ENCODE measurements at regions not wholly inside any gene's neighbourhood (a gene's known extent, or its start where the extent isn't known, plus 50 kb on each side); places are given as distances from the start of the nearest gene placed in this dataset.

GRCh38 chr10:91576096-91576545 lies 56.8 kb downstream of the PPP1R3C start:
- DNase-seq = peak; percentile 59

DNA sequence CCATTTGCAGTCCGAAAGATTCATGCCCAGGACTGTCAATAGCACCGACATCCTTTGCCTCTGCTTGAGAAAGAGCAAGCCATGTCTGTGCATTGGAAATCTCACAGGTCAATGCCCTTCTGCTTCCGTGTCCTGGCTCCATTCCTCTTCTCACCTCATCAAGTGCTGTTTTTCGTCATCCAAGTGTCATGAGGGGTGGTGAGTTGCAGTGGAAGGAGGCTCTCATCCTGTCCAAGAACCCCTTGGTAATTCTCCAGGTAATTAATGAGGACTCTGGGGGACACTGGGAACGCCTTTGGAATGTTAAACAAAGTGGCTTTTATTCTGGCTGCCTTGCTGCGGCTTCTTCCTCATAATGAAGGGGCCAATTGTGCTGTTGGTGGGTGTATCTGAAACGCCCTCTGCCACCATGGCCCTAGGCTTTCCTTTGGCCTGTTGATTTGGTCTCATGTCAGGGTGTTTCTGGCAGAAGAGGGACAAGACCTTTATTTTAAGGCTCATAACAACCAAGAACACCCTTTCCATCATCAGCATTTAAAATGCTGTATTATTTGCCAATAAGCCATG lies 57.7 kb downstream of the PPP1R3C start:
- no peak for DNase-seq

DNA sequence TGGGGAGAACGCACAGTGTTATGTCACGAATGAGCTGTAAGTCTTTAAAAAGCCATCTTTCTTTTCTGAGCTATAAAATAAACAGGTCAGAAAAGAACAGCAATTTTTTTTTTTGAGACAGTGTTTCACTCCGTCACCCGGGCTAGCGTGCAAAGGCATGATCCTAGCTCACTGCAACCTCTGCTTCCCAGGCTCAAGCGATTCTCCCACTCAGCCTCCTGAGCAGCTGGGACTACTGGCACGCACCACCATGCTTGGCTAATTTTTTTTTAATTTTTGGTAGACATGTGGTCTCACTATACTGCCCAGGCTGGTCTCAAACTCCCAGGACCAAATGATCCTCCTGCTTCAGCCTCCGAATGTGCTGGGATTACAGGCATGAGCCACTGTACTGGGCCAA lies 58.6 kb downstream of the PPP1R3C start:
- no peak for DNase-seq

DNA sequence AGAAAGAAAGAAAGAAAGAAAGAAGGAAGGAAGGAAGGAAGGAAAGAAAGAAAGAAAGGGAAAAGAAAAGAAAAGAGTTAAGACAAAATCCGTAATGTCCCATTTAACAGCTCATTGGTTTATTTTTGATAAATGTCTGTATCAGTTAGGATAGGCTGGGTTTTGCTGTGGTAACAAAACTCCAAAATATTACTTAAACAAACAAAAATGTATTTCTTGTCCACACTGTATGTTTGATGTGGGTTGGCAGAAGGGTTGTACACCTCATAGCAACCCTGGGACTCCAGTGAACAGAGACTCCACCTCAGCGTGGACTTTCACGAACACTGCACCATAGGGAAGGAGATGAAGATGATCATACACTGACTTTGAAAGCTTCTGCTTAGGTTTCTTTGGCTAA lies 59.6 kb downstream of the PPP1R3C start:
- DNase-seq = no peak

DNA sequence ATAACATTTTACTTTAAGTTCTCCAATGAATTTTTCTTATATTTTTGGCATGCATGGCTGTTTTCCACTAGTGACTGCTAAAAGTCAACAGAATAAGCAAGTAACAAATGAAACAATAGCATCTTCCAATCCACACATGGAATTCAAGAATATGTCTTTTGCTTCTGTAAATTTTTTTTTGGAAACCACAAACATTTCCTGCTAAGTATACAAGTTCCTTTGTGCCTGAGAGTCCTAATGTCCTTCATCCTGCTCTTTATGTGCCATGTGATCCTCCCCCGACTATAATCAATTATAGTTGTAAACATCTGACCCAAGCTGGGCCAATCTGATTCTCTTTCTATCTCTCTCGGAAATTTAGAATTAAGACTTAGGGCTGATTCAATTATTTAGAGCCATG lies 61.2 kb downstream of the PPP1R3C start:
- DNase-seq = no peak

GRCh38 chr10:91570220-91570619 lies 62.7 kb downstream of the PPP1R3C start:
- DNase-seq = no peak

DNA sequence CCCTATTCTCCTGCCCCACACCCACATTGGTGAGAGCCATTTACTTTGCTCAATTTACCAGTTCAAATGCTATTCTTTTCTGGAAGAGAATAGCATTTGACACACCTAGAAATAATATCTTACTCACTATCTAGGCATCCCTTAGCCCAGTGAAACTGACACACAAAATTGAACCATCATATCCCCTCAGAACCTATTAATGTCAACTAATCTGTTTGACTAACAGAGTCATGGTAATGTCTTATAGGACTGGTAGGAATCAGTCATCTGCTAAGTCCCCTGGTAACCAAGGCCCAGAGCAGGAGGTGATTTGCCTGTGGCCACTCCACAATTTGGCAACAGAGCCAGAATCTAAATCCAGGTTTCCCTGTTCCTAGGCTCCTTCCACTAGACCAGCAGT lies 63.3 kb downstream of the PPP1R3C start:
- no peak for DNase-seq

DNA sequence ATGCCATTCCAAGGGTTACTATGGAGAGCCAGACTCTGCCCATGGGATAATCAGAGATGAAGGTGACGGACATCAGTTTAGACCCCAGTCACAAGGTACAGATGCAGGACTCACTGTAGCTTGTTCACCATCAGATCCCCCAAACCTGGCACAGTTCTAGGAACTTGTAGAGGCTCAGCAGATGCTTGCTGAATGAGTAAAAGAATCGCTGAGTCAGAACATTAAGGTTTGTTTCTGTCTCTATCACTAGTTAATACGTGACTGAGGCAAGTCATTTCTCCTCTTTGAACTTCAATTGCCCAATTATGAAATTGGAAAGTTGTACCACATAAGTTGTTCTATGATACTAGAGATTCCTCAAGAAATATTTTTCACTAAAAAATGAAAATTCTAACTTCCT lies 65.1 kb downstream of the PPP1R3C start:
- no peak for DNase-seq

GRCh38 chr10:91566115-91566514 lies 66.8 kb downstream of the PPP1R3C start:
- no peak for DNase-seq

- DNase-seq = no peak
Observed at GRCh38 chr10:91565226-91565625, 67.6 kb downstream of the PPP1R3C start.

DNA sequence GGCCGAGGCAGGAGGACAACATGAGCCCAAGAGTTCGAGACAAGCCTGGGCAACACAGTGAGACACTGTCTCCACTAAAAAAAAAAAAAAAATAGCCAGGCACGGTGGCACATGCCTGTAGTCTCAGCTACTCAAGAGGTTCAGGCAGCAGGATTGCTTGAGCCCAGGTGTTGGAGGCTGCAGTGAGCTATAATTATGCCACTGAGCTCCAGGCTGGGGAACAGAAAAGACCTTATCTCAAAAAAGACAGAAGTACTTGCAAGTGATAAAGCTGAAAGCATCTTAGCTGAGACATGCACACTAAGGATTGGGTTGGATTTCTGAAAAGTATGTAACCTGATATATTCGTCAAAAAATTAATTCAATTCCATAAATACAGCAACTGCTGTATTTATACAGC lies 68.4 kb downstream of the PPP1R3C start:
- DNase-seq = no peak

Data from EL (cell line).